Activated CD4-positive, alpha-beta memory T cell treated with anti-CD3 and anti-CD28 coated beads, Interleukin-2, amount 10 ng/mL, durations not matched to agents 7 days and 5 days (primary cell): ENCODE measurements at regions not wholly inside any gene's neighbourhood (a gene's known extent, or its start where the extent isn't known, plus 50 kb on each side); places are given as distances from the start of the nearest gene placed in this dataset.
"Not testable (repeated sequence)": the region's sequence is repeated elsewhere in the genome, so short reads cannot be mapped to it uniquely, and the experiment has no call there.

Experiments
- CTCF ChIA-PET: fragments of 350-600 bp; sonication (Branson Sonifier 250); formaldehyde crosslinking; loops from one replicate; lab custom pipeline; 2021; ENCODE audit warnings: antibody characterized with exemption, inconsistent platforms; lab: Charles Lee
- POLR2A ChIA-PET: fragments of 350-600 bp; sonication (Branson Sonifier 250); formaldehyde crosslinking; loops from one replicate; lab custom pipeline; 2021; ENCODE audit warnings: antibody characterized with exemption; lab: Charles Lee
- DNase-seq: peaks from one replicate; pipeline ENCODE4 v3.0.0-alpha.2; 2020
- H3K27ac Mint-ChIP-seq: one replicate; pipeline ENCODE4 v1.8.0; 2021; ENCODE audit warnings: mild to moderate bottlenecking, mixed read lengths
- H3K27me3 Mint-ChIP-seq: one replicate; pipeline ENCODE4 v1.8.0; 2021; ENCODE audit warnings: mixed read lengths
- H3K36me3 Mint-ChIP-seq: one replicate; pipeline ENCODE4 v1.8.0; 2021; ENCODE audit warnings: low read depth, mixed read lengths
- H3K4me1 Mint-ChIP-seq: one replicate; pipeline ENCODE4 v1.8.0; 2021; ENCODE audit warnings: mixed read lengths
- H3K4me3 Mint-ChIP-seq: one replicate; pipeline ENCODE4 v1.8.0; 2021; ENCODE audit warnings: mild to moderate bottlenecking, mixed read lengths
- H3K9me3 Mint-ChIP-seq: one replicate; pipeline ENCODE4 v1.8.0; 2021; ENCODE audit warnings: mixed read lengths

DNA sequence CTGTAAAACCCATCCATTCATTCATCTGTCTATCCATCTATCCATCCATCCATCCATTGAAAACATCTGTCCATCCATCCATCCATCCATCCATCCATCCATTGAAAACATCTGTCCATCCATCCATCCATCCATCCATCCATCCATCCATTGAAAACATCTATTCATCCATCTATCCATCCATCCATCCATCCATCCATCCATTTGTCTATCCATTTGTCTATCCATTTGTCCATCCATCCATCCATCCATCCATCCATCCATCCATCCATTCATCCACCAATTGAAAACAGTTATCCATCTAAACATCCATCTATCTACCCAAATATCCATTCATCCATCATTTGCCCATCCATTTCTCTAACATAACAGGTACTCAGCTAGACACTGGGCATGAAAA, 145.3 kb upstream of the TBX3 start:
- H3K36me3 Mint-ChIP-seq, CTCF ChIA-PET: not testable (repeated sequence)

DNA sequence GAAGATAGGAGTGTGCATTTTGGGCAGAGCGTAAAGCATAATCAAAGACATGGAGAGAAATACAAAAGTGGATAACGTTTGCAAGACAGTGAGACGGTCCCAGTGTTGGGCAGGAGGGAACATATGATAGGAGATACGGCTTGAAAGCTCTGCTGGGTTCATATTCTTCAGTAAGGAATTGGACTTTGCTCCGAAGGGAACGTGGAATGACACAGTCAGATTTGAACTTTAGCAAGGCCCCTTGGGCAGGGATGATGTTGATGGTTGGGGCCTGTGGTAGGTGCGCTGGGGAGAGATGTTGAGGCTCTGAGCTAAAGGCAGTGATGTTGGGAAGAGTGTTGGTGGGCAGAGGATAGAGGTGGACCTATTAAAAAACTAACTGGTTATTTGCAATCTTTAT, 143.5 kb upstream of the TBX3 start:
- ChIA-PET CTCF (no interaction called here), POLR2A (no interaction called here)
- Mint-ChIP-seq H3K27me3 (no peaks in the 10 kb centered on the region), H3K4me1 (no peaks in the 10 kb centered on the region), H3K36me3 (no peaks in the 10 kb centered on the region), H3K9me3 (peaks cover 8% of the 10 kb centered on the region), H3K4me3 (no peak overlapping the region), H3K27ac (no peak overlapping the region)
- no peak for DNase-seq

More for the DNA sequence above, 145.3 kb upstream of the TBX3 start:
- POLR2A ChIA-PET, H3K27me3 Mint-ChIP-seq, H3K4me1 Mint-ChIP-seq, DNase-seq, H3K9me3 Mint-ChIP-seq, H3K4me3 Mint-ChIP-seq, H3K27ac Mint-ChIP-seq: not testable (repeated sequence)

DNA sequence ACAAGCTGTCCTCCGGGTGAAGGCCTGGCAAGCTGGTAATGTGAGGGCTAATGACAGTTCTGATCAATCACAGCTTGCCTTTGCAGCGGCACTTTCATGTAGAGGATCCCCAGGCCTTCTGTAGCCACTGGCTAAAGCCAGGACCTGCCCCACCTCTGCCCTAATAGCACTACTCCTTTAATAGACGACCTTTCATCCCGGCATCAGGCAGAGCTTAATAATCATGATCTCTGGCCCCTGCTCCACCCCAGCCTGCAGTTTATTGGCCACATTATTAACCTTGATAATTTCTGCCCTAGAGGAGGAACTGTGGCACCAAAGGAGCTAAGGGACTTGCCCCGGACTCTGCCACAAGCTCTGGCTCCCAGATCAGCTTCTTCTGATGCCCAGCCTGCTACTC, 142.3 kb upstream of the TBX3 start:
- no peak for DNase-seq
- ChIA-PET CTCF (no interaction called here), POLR2A (no interaction called here)
- Mint-ChIP-seq H3K36me3 (no peaks in the 10 kb centered on the region), H3K4me3 (no peak overlapping the region), H3K27ac (no peak overlapping the region), H3K27me3 (no peaks in the 10 kb centered on the region), H3K9me3 (peaks cover 8% of the 10 kb centered on the region), H3K4me1 (no peaks in the 10 kb centered on the region)

DNA sequence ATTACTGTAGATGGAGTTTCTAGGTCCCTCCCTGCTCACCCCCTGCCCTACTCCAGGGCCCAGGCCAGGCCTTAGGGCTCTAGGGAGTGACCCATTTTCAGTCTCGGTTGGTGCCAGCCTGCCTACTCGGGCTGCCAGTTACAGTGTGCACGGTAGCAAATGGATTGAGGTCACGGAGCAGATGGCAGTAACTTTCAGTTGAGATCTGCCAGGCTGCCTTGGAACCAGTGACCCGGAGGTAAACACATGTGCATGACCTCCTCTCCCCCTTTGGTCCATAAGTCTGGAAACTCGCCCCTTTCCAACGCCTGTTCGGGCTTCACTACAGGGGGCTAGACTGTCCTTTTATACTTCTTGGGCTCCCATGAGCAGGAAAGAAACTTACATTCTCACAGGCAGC, 139.7 kb upstream of the TBX3 start:
- H3K27me3 Mint-ChIP-seq, result no peaks in the 10 kb centered on the region
- CTCF ChIA-PET, result no interaction called here
- peaks cover 8% of the 10 kb centered on the region for H3K9me3 Mint-ChIP-seq
- no peak overlapping the region for H3K4me3 Mint-ChIP-seq
- H3K36me3 Mint-ChIP-seq, result no peaks in the 10 kb centered on the region
- no peak overlapping the region for H3K27ac Mint-ChIP-seq
- H3K4me1 Mint-ChIP-seq, result no peaks in the 10 kb centered on the region
- no peak for DNase-seq
- POLR2A ChIA-PET, result no interaction called here

DNA sequence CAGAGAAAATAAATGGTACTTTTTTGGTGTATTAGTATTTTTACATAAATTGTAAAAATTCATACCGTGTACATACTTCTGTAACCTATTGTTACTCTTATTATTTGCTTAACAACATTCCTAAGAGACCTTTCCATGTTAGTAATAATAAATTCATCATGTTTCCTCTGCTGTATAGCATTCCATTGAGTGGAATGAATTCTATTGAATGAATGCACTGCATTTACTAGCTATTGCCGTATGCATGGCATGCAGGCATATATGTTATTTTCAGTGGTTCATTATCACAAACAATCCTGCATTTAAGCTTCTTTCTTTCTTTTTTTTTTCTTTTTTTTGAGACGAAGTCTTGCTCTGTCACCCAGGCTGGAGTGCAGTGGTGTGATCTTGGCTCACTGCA, 137.6 kb upstream of the TBX3 start:
- Mint-ChIP-seq H3K36me3 (no peaks in the 10 kb centered on the region), H3K27ac (no peak overlapping the region), H3K4me3 (no peak overlapping the region), H3K9me3 (peaks cover 8% of the 10 kb centered on the region), H3K27me3 (no peaks in the 10 kb centered on the region), H3K4me1 (no peaks in the 10 kb centered on the region)
- CTCF ChIA-PET, result no interaction called here
- DNase-seq, result no peak
- POLR2A ChIA-PET, result no interaction called here

DNA sequence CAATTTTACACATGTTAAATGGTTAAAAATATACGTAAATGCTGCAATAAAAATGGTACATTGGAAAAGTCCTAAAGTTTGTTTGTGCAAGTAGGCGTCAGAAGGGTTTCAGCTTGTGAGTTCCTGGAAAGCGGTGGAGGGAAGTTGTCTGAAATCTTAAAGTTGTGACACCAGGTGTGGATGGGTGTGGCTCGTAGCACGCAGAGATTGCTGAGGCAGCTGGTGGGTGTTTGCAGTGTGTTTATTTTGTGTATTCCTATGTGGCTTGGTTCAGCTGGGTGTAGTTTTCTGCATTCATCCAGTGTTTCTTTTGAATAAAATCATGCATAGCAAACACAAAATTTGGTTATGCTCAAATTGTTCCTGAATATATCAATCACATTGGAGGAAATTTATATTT, 136.8 kb upstream of the TBX3 start:
- CTCF ChIA-PET, result no interaction called here
- Mint-ChIP-seq H3K9me3 (peaks cover 8% of the 10 kb centered on the region), H3K27me3 (no peaks in the 10 kb centered on the region), H3K36me3 (no peaks in the 10 kb centered on the region), H3K27ac (no peak overlapping the region), H3K4me3 (no peak overlapping the region), H3K4me1 (no peaks in the 10 kb centered on the region)
- DNase-seq, result no peak
- POLR2A ChIA-PET, result no interaction called here

DNA sequence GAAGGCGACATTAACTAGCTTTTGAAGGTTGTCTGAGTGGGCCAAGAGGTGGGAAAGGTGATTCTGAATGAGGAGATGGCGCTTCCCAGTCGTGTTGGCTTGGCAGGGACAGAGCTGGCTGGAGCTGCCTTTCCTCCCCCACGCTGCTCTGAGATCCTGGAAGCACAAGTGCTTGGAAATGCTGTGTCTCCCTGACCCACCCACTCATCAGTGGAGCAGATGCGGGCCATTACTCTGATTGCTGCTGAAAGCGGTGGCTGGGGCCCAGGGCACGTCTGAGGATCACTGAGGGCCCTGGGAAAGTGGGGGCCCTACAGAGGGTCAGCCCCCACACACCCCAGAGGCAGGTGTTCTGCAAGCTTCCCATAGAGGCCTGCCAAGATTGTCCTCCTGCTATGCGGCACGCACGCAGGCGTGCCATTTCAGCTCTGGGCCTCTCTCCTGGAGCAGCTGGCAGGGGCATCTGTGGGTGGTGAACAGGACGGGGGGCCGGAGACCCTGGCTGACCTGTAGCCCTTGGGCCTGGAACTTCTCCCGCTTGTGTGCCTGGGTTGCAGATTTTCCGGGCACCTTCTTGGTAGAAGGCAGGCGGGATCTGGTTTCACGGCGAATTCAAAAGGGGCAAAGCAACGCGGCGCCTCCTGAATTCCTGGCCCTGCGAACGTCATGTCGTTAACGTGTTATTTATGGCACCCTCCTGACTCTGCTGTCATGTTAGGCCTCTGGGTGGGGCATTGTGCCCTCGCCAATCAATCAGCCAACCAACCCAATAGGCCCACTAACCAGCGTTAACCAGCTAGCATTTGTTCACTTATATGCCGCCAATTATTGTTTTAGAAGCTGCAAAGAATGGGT, 133.8 kb upstream of the TBX3 start:
- no peak overlapping the region for H3K4me3 Mint-ChIP-seq
- no peaks in the 10 kb centered on the region for H3K4me1 Mint-ChIP-seq
- no peaks in the 10 kb centered on the region for H3K36me3 Mint-ChIP-seq
- no peak for DNase-seq
- ChIA-PET POLR2A (no interaction called here), CTCF (no interaction called here)
- peaks cover 3% of the 10 kb centered on the region for H3K9me3 Mint-ChIP-seq
- H3K27ac Mint-ChIP-seq, result no peak overlapping the region
- H3K27me3 Mint-ChIP-seq, result no peaks in the 10 kb centered on the region

DNA sequence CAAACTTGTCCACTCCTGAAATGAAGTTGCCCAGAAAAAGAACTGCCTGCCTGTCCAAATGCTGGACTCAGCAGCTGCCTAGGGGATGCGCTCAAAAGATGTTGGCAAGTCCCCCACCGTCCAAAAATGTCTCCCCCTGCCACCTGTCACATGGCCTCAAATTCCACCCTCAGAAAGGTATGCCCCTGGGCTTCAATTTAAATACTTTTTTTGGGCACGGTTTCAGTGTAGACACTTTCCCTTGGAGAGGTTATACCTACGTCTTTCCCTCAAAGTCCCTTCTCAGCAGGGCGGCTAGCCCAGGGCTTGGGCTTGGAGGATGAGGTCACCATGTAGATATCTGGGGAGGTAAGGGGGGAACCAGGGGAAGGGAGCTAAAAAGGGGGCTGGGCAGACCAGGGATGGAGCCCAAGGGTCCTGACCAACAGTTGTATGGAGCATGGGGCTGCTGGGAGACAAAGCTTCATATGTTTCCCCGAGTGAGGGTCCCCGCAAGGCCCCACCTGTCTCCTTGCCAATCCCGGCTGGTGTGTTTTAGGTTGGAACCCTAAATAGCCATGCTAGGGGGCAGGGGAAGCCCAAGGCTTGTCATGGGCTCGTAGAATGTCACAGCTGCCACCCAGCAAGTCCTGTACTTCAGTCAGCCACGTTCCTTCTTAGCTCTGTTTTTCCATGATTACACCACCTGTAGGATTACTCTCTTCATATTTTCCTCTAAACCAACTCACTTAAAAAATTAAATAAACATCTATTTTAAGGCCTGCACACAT, 131.2 kb upstream of the TBX3 start:
- no peaks in the 10 kb centered on the region for H3K27me3 Mint-ChIP-seq
- DNase-seq, result no peak
- H3K4me1 Mint-ChIP-seq, result no peaks in the 10 kb centered on the region
- H3K9me3 Mint-ChIP-seq, result peaks cover 3% of the 10 kb centered on the region
- ChIA-PET CTCF (no interaction called here), POLR2A (no interaction called here)
- no peak overlapping the region for H3K4me3 Mint-ChIP-seq
- no peaks in the 10 kb centered on the region for H3K36me3 Mint-ChIP-seq
- no peak overlapping the region for H3K27ac Mint-ChIP-seq

DNA sequence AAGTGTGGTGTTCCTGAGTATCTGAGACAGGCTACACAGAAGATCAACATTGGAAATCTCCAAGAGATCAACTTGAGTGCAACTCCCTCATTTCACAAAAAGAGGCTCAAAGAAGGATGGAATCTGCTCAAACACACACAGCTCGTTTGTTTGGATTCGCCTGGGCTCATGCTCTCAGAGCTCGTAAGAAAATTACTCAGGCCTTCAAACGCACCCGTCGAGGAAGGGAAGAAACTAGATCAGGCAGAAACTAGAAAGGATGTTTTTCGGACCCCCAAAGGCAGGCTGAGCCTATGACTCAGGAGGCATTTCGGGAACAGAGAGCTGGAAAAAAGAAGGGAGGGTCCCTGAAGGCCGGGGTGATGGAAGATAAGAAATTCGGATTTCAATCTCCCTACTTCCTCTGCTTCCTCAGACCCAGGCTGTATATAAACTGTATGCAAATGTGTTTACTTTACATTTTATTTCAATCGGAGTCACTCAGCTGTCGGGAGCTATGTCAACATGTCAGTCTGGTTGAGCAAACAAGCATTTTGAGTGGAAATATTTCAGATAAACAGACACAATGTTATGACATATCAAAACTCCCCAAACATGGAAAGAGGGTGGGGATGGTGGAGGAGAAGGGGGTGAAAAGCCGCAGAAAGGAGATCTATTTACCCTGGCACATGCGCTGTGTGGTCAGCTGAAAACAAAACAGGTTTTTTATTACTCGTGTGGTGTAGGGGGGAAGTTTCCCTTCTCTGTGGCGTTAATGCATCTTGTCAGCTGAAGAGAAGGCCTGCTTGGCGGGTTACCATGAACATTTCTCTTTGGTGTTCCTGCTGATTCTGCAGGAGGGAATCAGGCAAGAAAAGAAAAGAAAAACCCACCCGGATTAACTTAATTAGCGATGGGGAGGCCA, 129.1 kb upstream of the TBX3 start:
- no peaks in the 10 kb centered on the region for H3K27me3 Mint-ChIP-seq
- no peaks in the 10 kb centered on the region for H3K36me3 Mint-ChIP-seq
- peaks cover 7% of the 10 kb centered on the region for H3K9me3 Mint-ChIP-seq
- ChIA-PET CTCF (no interaction called here), POLR2A (no interaction called here)
- no peak for DNase-seq
- H3K4me1 Mint-ChIP-seq, result no peaks in the 10 kb centered on the region
- H3K27ac Mint-ChIP-seq, result no peak overlapping the region
- no peak overlapping the region for H3K4me3 Mint-ChIP-seq

DNA sequence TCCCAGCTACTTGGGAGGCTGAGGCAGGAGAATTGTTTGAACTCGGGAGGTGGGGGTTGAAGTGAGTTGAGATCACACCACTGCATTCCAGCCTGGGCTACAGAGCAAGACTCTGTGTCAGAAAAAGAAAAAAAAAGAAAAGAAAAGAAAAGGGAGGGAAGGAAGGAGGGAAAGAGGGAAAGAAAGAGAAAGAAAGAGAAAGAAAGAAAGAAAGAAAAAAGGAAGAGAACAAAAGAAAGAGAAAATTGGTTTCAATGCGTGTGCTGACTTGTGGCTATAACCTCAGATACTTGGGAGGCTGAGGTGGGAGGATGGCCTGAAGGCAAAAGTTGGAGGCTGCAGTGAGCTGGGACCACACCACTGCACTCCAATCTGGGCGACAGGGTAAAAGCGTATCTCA, 128.4 kb upstream of the TBX3 start:
- CTCF ChIA-PET, result no interaction called here

DNA sequence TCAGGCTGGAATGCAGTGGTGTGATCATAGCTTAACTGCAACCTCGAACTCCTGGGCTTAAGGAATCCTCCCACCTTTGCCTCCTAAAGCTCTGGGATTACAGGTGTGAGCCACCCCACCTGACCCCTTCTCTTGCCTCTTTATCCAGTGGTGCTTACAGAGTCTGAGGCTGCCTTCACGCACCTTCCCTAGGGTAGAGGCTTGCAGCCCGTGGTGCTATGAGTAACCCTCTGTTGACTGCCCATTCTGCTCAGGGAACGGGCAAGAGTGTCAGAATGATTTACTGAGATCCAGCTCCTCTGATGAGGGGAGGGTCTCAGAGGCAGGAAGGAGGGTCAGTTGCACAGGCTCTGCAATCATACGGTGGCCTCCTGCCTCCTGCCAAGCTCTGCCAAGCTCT, 125.1 kb upstream of the TBX3 start:
- no peak overlapping the region for H3K4me3 Mint-ChIP-seq
- CTCF ChIA-PET, result no interaction called here
- no peaks in the 10 kb centered on the region for H3K27me3 Mint-ChIP-seq
- peaks cover 8% of the 10 kb centered on the region for H3K9me3 Mint-ChIP-seq
- no peaks in the 10 kb centered on the region for H3K4me1 Mint-ChIP-seq
- POLR2A ChIA-PET, result no interaction called here
- no peak for DNase-seq
- H3K27ac Mint-ChIP-seq, result no peak overlapping the region
- no peaks in the 10 kb centered on the region for H3K36me3 Mint-ChIP-seq

More for the DNA sequence above, 128.4 kb upstream of the TBX3 start:
- Mint-ChIP-seq H3K9me3 (peaks cover 8% of the 10 kb centered on the region), H3K4me3 (no peak overlapping the region), H3K36me3 (no peaks in the 10 kb centered on the region), H3K4me1 (no peaks in the 10 kb centered on the region), H3K27me3 (no peaks in the 10 kb centered on the region), H3K27ac (no peak overlapping the region)
- POLR2A ChIA-PET, result no interaction called here
- no peak for DNase-seq

DNA sequence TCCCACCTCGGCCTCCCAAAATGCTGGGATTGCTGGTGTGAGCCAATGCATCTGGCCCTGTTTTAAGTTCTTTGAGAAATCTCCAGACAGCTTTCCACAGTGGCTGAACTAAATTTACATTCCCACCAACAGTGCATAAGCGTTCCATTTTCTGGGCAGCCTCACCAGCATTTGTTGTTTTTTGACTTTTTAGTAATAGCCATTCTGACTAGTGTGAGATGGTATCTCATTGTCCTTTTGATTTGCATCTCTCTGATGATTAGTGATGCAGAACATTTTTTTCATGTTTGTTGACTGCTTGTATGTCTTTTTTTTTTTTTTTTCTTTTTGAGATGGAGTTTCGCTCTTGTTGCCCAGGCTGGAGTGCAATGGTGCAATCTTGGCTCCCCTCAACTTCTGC, 117.4 kb upstream of the TBX3 start:
- H3K9me3 Mint-ChIP-seq, H3K4me3 Mint-ChIP-seq, H3K36me3 Mint-ChIP-seq, CTCF ChIA-PET, H3K27ac Mint-ChIP-seq, DNase-seq, H3K4me1 Mint-ChIP-seq, H3K27me3 Mint-ChIP-seq, POLR2A ChIA-PET: not testable (repeated sequence)

DNA sequence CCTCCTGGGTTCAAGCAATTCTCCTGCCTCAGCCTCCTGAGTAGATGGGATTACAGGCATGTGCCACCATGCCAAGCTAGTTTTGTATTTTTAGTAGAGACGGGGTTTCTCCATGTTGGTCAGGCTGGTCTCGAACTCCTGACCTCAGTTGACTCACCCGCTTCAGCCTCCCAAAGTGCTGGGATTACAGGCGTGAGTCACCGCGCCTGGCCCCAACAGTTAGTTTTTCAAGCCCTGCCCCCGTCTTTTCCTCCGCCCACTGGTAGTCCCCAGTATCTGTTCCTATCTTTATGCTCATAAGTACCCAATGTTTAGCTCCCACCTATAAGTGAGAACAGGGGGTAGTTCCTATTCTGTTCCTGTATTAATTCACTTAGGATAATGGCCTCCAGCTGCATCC, 116.6 kb upstream of the TBX3 start:
- DNase-seq, CTCF ChIA-PET, H3K4me3 Mint-ChIP-seq, H3K4me1 Mint-ChIP-seq, H3K27ac Mint-ChIP-seq, H3K27me3 Mint-ChIP-seq, H3K36me3 Mint-ChIP-seq, POLR2A ChIA-PET: not testable (repeated sequence)
- peaks cover 11% of the 10 kb centered on the region for H3K9me3 Mint-ChIP-seq
